Stimulated activated CD8-positive, alpha-beta memory T cell treated with anti-CD3 and anti-CD28 coated beads, Interleukin-15, amount 100 ng/mL, for 24 hours (primary cell): ENCODE measurements at regions not wholly inside any gene's neighbourhood (a gene's known extent, or its start where the extent isn't known, plus 50 kb on each side); places are given as distances from the start of the nearest gene placed in this dataset.

ENCODE experiments used
- DNase-seq: peaks from one replicate; pipeline ENCODE4 v3.0.0-alpha.2; 2020; ENCODE audit warnings: low read depth

- DNase-seq = no peak
Observed at GRCh38 chr6:17047889-17048288, 54.0 kb upstream of the STMND1 start.

GRCh38 chr6:17045581-17046322, 56.1 kb upstream of the STMND1 start:
- no peak for DNase-seq

- DNase-seq = no peak
Observed at GRCh38 chr6:17043148-17043522, 58.7 kb upstream of the STMND1 start.

- no peak for DNase-seq
Observed at GRCh38 chr6:17042422-17043147, 59.3 kb upstream of the STMND1 start.

- DNase-seq = no peak
Observed at GRCh38 chr6:17039266-17039665, 62.6 kb upstream of the STMND1 start.

GRCh38 chr6:17038316-17038715, 63.5 kb upstream of the STMND1 start:
- DNase-seq = no peak

- DNase-seq = no peak
Observed at GRCh38 chr6:17036065-17036393, 65.8 kb upstream of the STMND1 start.

GRCh38 chr6:17035257-17036064, 66.4 kb upstream of the STMND1 start:
- DNase-seq = no peak

- DNase-seq = no peak
Observed at GRCh38 chr6:17033746-17034145, 68.1 kb upstream of the STMND1 start.

GRCh38 chr6:17032988-17033634, 68.7 kb upstream of the STMND1 start:
- no peak for DNase-seq

- no peak for DNase-seq
Observed at GRCh38 chr6:17032590-17032987, 69.3 kb upstream of the STMND1 start.

GRCh38 chr6:17031961-17032360, 69.9 kb upstream of the STMND1 start:
- DNase-seq = no peak

- DNase-seq = no peak
Observed at GRCh38 chr6:17027441-17027840, 74.4 kb upstream of the STMND1 start.

- DNase-seq = no peak
Observed at GRCh38 chr6:17022604-17023003, 79.2 kb upstream of the STMND1 start.

- no peak for DNase-seq
Observed at GRCh38 chr6:17021539-17021889, 80.3 kb upstream of the STMND1 start.

- no peak for DNase-seq
Observed at GRCh38 chr6:17020889-17021538, 80.8 kb upstream of the STMND1 start.

GRCh38 chr6:17018425-17018824, 83.4 kb upstream of the STMND1 start:
- no peak for DNase-seq

- no peak for DNase-seq
Observed at GRCh38 chr6:17017416-17017815, 84.4 kb upstream of the STMND1 start.

GRCh38 chr6:17015551-17016381, 86.1 kb upstream of the STMND1 start:
- no peak for DNase-seq

GRCh38 chr6:17015144-17015543, 86.7 kb upstream of the STMND1 start:
- no peak for DNase-seq

- no peak for DNase-seq
Observed at GRCh38 chr6:17013701-17014100, 88.1 kb upstream of the STMND1 start.
